ENCODE measurements at regions not wholly inside any gene's neighbourhood (a gene's known extent, or its start where the extent isn't known, plus 50 kb on each side); places are given as distances from the start of the nearest gene placed in this dataset.

GRCh38 chr14:56895154-56895553 is 84.9 kb upstream of the OTX2 start:
- H3K27me3 ChIP-seq: peaks cover 0 to 13% of the 10 kb centered on the region in 2 donors
- TF ChIP-seq CTCF (IDR thresholded peaks at IDR 0.05) (no peak), POLR2A (IDR thresholded peaks at IDR 0.05) (no peak), POLR2AphosphoS5 (IDR thresholded peaks at IDR 0.05) (no peak)

GRCh38 chr14:56894591-56894991 is 84.3 kb upstream of the OTX2 start:
- Histone ChIP-seq H3K4me1 (no peaks in the 10 kb centered on the region), H3K9me3 (no peaks in the 10 kb centered on the region), H3K36me3 (no peaks in the 10 kb centered on the region), H3K4me3 (no peak overlapping the region), H3K27me3 (peaks cover 0 to 13% of the 10 kb centered on the region in 2 donors), H3K27ac (no peak overlapping the region)
- intact Hi-C loops (cut with DNase I; ENCODE audit: low total_unique reads): no loop called here
- TF ChIP-seq CTCF (IDR thresholded peaks at IDR 0.05) (no peak), POLR2AphosphoS5 (IDR thresholded peaks at IDR 0.05) (no peak), POLR2A (IDR thresholded peaks at IDR 0.05) (no peak)
- DNase-seq (ENCODE audit: low spot score in 2 of 2): no peak

More at GRCh38 chr14:56895154-56895553, 84.9 kb upstream of the OTX2 start:
- H3K4me1 ChIP-seq: no peaks in the 10 kb centered on the region
- no peak overlapping the region for H3K4me3 ChIP-seq
- DNase-seq (ENCODE audit: low spot score in 2 of 2): no peak
- no peak overlapping the region for H3K27ac ChIP-seq
- no peaks in the 10 kb centered on the region for H3K9me3 ChIP-seq
- H3K36me3 ChIP-seq: no peaks in the 10 kb centered on the region
- intact Hi-C loops (cut with DNase I; ENCODE audit: low total_unique reads): no loop called here

GRCh38 chr14:56892959-56893358 is 82.7 kb upstream of the OTX2 start:
- Histone ChIP-seq H3K9me3 (no peaks in the 10 kb centered on the region), H3K4me3 (no peak overlapping the region), H3K36me3 (no peaks in the 10 kb centered on the region), H3K27ac (no peak overlapping the region), H3K27me3 (peaks cover 0 to 13% of the 10 kb centered on the region in 2 donors), H3K4me1 (no peaks in the 10 kb centered on the region)
- no peak for TF ChIP-seq POLR2AphosphoS5 (IDR thresholded peaks at IDR 0.05)
- intact Hi-C loops (cut with DNase I; ENCODE audit: low total_unique reads): no loop called here
- DNase-seq (ENCODE audit: low spot score in 2 of 2): no peak

- no peaks in the 10 kb centered on the region for H3K9me3 ChIP-seq
- TF ChIP-seq CTCF (IDR thresholded peaks at IDR 0.05) (no peak), POLR2AphosphoS5 (IDR thresholded peaks at IDR 0.05) (no peak), POLR2A (IDR thresholded peaks at IDR 0.05) (no peak)
- H3K27ac ChIP-seq: no peak overlapping the region
- no peak overlapping the region for H3K4me3 ChIP-seq
- peaks cover 0 to 13% of the 10 kb centered on the region in 2 donors for H3K27me3 ChIP-seq
- intact Hi-C loops (cut with DNase I; ENCODE audit: low total_unique reads): no loop called here
- no peaks in the 10 kb centered on the region for H3K36me3 ChIP-seq
- no peaks in the 10 kb centered on the region for H3K4me1 ChIP-seq
- no peak for DNase-seq (ENCODE audit: low spot score in 2 of 2)
These were observed 80.9 kb upstream of the OTX2 start for GRCh38 chr14:56891226-56891625.

- TF ChIP-seq POLR2A (IDR thresholded peaks at IDR 0.05): no peak
- no peak for TF ChIP-seq CTCF (IDR thresholded peaks at IDR 0.05)
- no peak for TF ChIP-seq POLR2AphosphoS5 (IDR thresholded peaks at IDR 0.05)
- intact Hi-C loops (cut with DNase I; ENCODE audit: low total_unique reads): no loop called here
- peaks cover 0 to 13% of the 10 kb centered on the region in 2 donors for H3K27me3 ChIP-seq
- no peak overlapping the region for H3K4me3 ChIP-seq
- H3K27ac ChIP-seq: no peak overlapping the region
- no peaks in the 10 kb centered on the region for H3K9me3 ChIP-seq
- DNase-seq (ENCODE audit: low spot score in 2 of 2): no peak
- no peaks in the 10 kb centered on the region for H3K4me1 ChIP-seq
- no peaks in the 10 kb centered on the region for H3K36me3 ChIP-seq
These were observed 79.4 kb upstream of the OTX2 start for GRCh38 chr14:56889705-56890104.

GRCh38 chr14:56888274-56888673 is 78.0 kb upstream of the OTX2 start:
- Histone ChIP-seq H3K36me3 (no peaks in the 10 kb centered on the region), H3K4me1 (no peaks in the 10 kb centered on the region), H3K27me3 (peaks cover 0 to 5% of the 10 kb centered on the region in 2 donors), H3K27ac (no peak overlapping the region), H3K9me3 (no peaks in the 10 kb centered on the region), H3K4me3 (no peak overlapping the region)
- no peak for DNase-seq (ENCODE audit: low spot score in 2 of 2)
- intact Hi-C loops (cut with DNase I; ENCODE audit: low total_unique reads): no loop called here
- TF ChIP-seq POLR2A (IDR thresholded peaks at IDR 0.05) (no peak), POLR2AphosphoS5 (IDR thresholded peaks at IDR 0.05) (no peak), CTCF (IDR thresholded peaks at IDR 0.05) (no peak)
